ENCODE measurements at regions not wholly inside any gene's neighbourhood (a gene's known extent, or its start where the extent isn't known, plus 50 kb on each side); places are given as distances from the start of the nearest gene placed in this dataset.
"Not testable (repeated sequence)": the region's sequence is repeated elsewhere in the genome, so short reads cannot be mapped to it uniquely, and the experiment has no call there.

- peaks cover 3% of the 10 kb centered on the region for H3K9me3 ChIP-seq (replicated peaks; ENCODE audit: low read length)
- H3K4me2 ChIP-seq (ENCODE audit: low read length) = no peak overlapping the region
- no peak overlapping the region for H3K4me3 ChIP-seq (ENCODE audit: low read length)
- H3K9ac ChIP-seq (ENCODE audit: low read depth, low read length) = no peak overlapping the region
- H3K4me1 ChIP-seq (ENCODE audit: control insufficient read depth, insufficient read depth, low read length) = peaks cover 10% of the 10 kb centered on the region
- no peaks in the 10 kb centered on the region for H3K27me3 ChIP-seq (ENCODE audit: control insufficient read depth, insufficient read depth, low read length)
- no peaks in the 10 kb centered on the region for H3K36me3 ChIP-seq (ENCODE audit: insufficient read depth, low read length)
These were observed 319.0 kb upstream of the INTU start for GRCh38 chr4:127313767-127314166.

- no peak overlapping the region for H3K4me3 ChIP-seq (ENCODE audit: low read length)
- H3K9me3 ChIP-seq (replicated peaks; ENCODE audit: low read length) = no peaks in the 10 kb centered on the region
- H3K27me3 ChIP-seq (ENCODE audit: control insufficient read depth, insufficient read depth, low read length) = no peaks in the 10 kb centered on the region
- H3K9ac ChIP-seq (ENCODE audit: low read depth, low read length) = no peak overlapping the region
- no peaks in the 10 kb centered on the region for H3K36me3 ChIP-seq (ENCODE audit: insufficient read depth, low read length)
- H3K4me1 ChIP-seq (ENCODE audit: control insufficient read depth, insufficient read depth, low read length) = no peaks in the 10 kb centered on the region
- no peak overlapping the region for H3K4me2 ChIP-seq (ENCODE audit: low read length)
These were observed 305.3 kb upstream of the INTU start for GRCh38 chr4:127327491-127327890.

GRCh38 chr4:127335073-127335620 lies 297.6 kb upstream of the INTU start:
- Histone ChIP-seq H3K4me3 (ENCODE audit: low read length) (no peak overlapping the region), H3K9ac (ENCODE audit: low read depth, low read length) (no peak overlapping the region), H3K27me3 (ENCODE audit: control insufficient read depth, insufficient read depth, low read length) (no peaks in the 10 kb centered on the region), H3K4me2 (ENCODE audit: low read length) (no peak overlapping the region), H3K36me3 (ENCODE audit: insufficient read depth, low read length) (no peaks in the 10 kb centered on the region), H3K9me3 (replicated peaks; ENCODE audit: low read length) (no peaks in the 10 kb centered on the region), H3K4me1 (ENCODE audit: control insufficient read depth, insufficient read depth, low read length) (no peaks in the 10 kb centered on the region)

- H3K4me3 ChIP-seq (ENCODE audit: low read length) = no peak overlapping the region
- H3K9me3 ChIP-seq (replicated peaks; ENCODE audit: low read length) = no peaks in the 10 kb centered on the region
- no peaks in the 10 kb centered on the region for H3K27me3 ChIP-seq (ENCODE audit: control insufficient read depth, insufficient read depth, low read length)
These were observed 297.0 kb upstream of the INTU start for GRCh38 chr4:127335732-127336131.

GRCh38 chr4:127343123-127343522 lies 289.6 kb upstream of the INTU start:
- not testable (repeated sequence) for H3K9me3 ChIP-seq (replicated peaks; ENCODE audit: low read length); H3K4me1 ChIP-seq (ENCODE audit: control insufficient read depth, insufficient read depth, low read length)

More at GRCh38 chr4:127335732-127336131, 297.0 kb upstream of the INTU start:
- Histone ChIP-seq H3K4me1 (ENCODE audit: control insufficient read depth, insufficient read depth, low read length) (no peaks in the 10 kb centered on the region), H3K4me2 (ENCODE audit: low read length) (no peak overlapping the region), H3K36me3 (ENCODE audit: insufficient read depth, low read length) (no peaks in the 10 kb centered on the region), H3K9ac (ENCODE audit: low read depth, low read length) (no peak overlapping the region)

GRCh38 chr4:127344071-127344470 lies 288.7 kb upstream of the INTU start:
- H3K4me2 ChIP-seq (ENCODE audit: low read length) = no peak overlapping the region
- H3K9me3 ChIP-seq (replicated peaks; ENCODE audit: low read length) = no peaks in the 10 kb centered on the region
- no peaks in the 10 kb centered on the region for H3K36me3 ChIP-seq (ENCODE audit: insufficient read depth, low read length)
- no peaks in the 10 kb centered on the region for H3K4me1 ChIP-seq (ENCODE audit: control insufficient read depth, insufficient read depth, low read length)
- no peaks in the 10 kb centered on the region for H3K27me3 ChIP-seq (ENCODE audit: control insufficient read depth, insufficient read depth, low read length)
- H3K4me3 ChIP-seq (ENCODE audit: low read length) = no peak overlapping the region
- H3K9ac ChIP-seq (ENCODE audit: low read depth, low read length) = no peak overlapping the region

More at GRCh38 chr4:127343123-127343522, 289.6 kb upstream of the INTU start:
- H3K4me2 ChIP-seq (ENCODE audit: low read length); H3K36me3 ChIP-seq (ENCODE audit: insufficient read depth, low read length); H3K4me3 ChIP-seq (ENCODE audit: low read length); H3K9ac ChIP-seq (ENCODE audit: low read depth, low read length); H3K27me3 ChIP-seq (ENCODE audit: control insufficient read depth, insufficient read depth, low read length): not testable (repeated sequence)

GRCh38 chr4:127347936-127348335 lies 284.8 kb upstream of the INTU start:
- Histone ChIP-seq H3K4me1 (ENCODE audit: control insufficient read depth, insufficient read depth, low read length) (no peaks in the 10 kb centered on the region), H3K9ac (ENCODE audit: low read depth, low read length) (no peak overlapping the region), H3K4me3 (ENCODE audit: low read length) (no peak overlapping the region), H3K27me3 (ENCODE audit: control insufficient read depth, insufficient read depth, low read length) (no peaks in the 10 kb centered on the region), H3K9me3 (replicated peaks; ENCODE audit: low read length) (no peaks in the 10 kb centered on the region), H3K36me3 (ENCODE audit: insufficient read depth, low read length) (no peaks in the 10 kb centered on the region), H3K4me2 (ENCODE audit: low read length) (no peak overlapping the region)

GRCh38 chr4:127352220-127353113 lies 280.3 kb upstream of the INTU start:
- Histone ChIP-seq H3K9me3 (replicated peaks; ENCODE audit: low read length) (no peaks in the 10 kb centered on the region), H3K36me3 (ENCODE audit: insufficient read depth, low read length) (no peaks in the 10 kb centered on the region), H3K27me3 (ENCODE audit: control insufficient read depth, insufficient read depth, low read length) (no peaks in the 10 kb centered on the region), H3K4me1 (ENCODE audit: control insufficient read depth, insufficient read depth, low read length) (no peaks in the 10 kb centered on the region), H3K4me2 (ENCODE audit: low read length) (no peak overlapping the region), H3K9ac (ENCODE audit: low read depth, low read length) (no peak overlapping the region), H3K4me3 (ENCODE audit: low read length) (no peak overlapping the region)

GRCh38 chr4:127355743-127356142 lies 277.0 kb upstream of the INTU start:
- H3K9ac ChIP-seq (ENCODE audit: low read depth, low read length) = no peak overlapping the region
- H3K4me2 ChIP-seq (ENCODE audit: low read length) = no peak overlapping the region
- no peaks in the 10 kb centered on the region for H3K4me1 ChIP-seq (ENCODE audit: control insufficient read depth, insufficient read depth, low read length)
- H3K9me3 ChIP-seq (replicated peaks; ENCODE audit: low read length) = no peaks in the 10 kb centered on the region
- no peak overlapping the region for H3K4me3 ChIP-seq (ENCODE audit: low read length)
- no peaks in the 10 kb centered on the region for H3K36me3 ChIP-seq (ENCODE audit: insufficient read depth, low read length)
- no peaks in the 10 kb centered on the region for H3K27me3 ChIP-seq (ENCODE audit: control insufficient read depth, insufficient read depth, low read length)

GRCh38 chr4:127357765-127358164 lies 275.0 kb upstream of the INTU start:
- Histone ChIP-seq H3K4me3 (ENCODE audit: low read length) (no peak overlapping the region), H3K9me3 (replicated peaks; ENCODE audit: low read length) (no peaks in the 10 kb centered on the region), H3K36me3 (ENCODE audit: insufficient read depth, low read length) (no peaks in the 10 kb centered on the region), H3K27me3 (ENCODE audit: control insufficient read depth, insufficient read depth, low read length) (no peaks in the 10 kb centered on the region), H3K9ac (ENCODE audit: low read depth, low read length) (no peak overlapping the region), H3K4me2 (ENCODE audit: low read length) (no peak overlapping the region), H3K4me1 (ENCODE audit: control insufficient read depth, insufficient read depth, low read length) (no peaks in the 10 kb centered on the region)

GRCh38 chr4:127362686-127363085 lies 270.1 kb upstream of the INTU start:
- no peak overlapping the region for H3K4me2 ChIP-seq (ENCODE audit: low read length)
- no peak overlapping the region for H3K4me3 ChIP-seq (ENCODE audit: low read length)
- H3K9me3 ChIP-seq (replicated peaks; ENCODE audit: low read length) = no peaks in the 10 kb centered on the region
- H3K27me3 ChIP-seq (ENCODE audit: control insufficient read depth, insufficient read depth, low read length) = no peaks in the 10 kb centered on the region
- no peaks in the 10 kb centered on the region for H3K36me3 ChIP-seq (ENCODE audit: insufficient read depth, low read length)
- no peak overlapping the region for H3K9ac ChIP-seq (ENCODE audit: low read depth, low read length)
- no peaks in the 10 kb centered on the region for H3K4me1 ChIP-seq (ENCODE audit: control insufficient read depth, insufficient read depth, low read length)

- Histone ChIP-seq H3K9me3 (replicated peaks; ENCODE audit: low read length) (no peaks in the 10 kb centered on the region), H3K4me2 (ENCODE audit: low read length) (no peak overlapping the region), H3K36me3 (ENCODE audit: insufficient read depth, low read length) (no peaks in the 10 kb centered on the region), H3K27me3 (ENCODE audit: control insufficient read depth, insufficient read depth, low read length) (no peaks in the 10 kb centered on the region), H3K4me3 (ENCODE audit: low read length) (no peak overlapping the region), H3K9ac (ENCODE audit: low read depth, low read length) (no peak overlapping the region), H3K4me1 (ENCODE audit: control insufficient read depth, insufficient read depth, low read length) (no peaks in the 10 kb centered on the region)
These were observed 268.4 kb upstream of the INTU start for GRCh38 chr4:127364397-127364796.

Data from skeletal muscle satellite cell (primary cell).